Activated CD4-positive, alpha-beta T cell treated with anti-CD3 and anti-CD28 coated beads for 36 hours (primary cell): ENCODE measurements at regions not wholly inside any gene's neighbourhood (a gene's known extent, or its start where the extent isn't known, plus 50 kb on each side); places are given as distances from the start of the nearest gene placed in this dataset.
"Not testable (repeated sequence)": the region's sequence is repeated elsewhere in the genome, so short reads cannot be mapped to it uniquely, and the experiment has no call there.

Experiments
- ATAC-seq: fragments of 200-7000 bp; cut with Tn5 transposase; one replicate; pipeline ENCODE4 v1.10.0; 2021; ENCODE audit warnings: mild to moderate bottlenecking, moderate library complexity
- CTCF ChIA-PET: fragments of 350-600 bp; sonication (Branson Sonifier 250); formaldehyde crosslinking; loops from one replicate; lab custom pipeline; 2021; ENCODE audit warnings: antibody characterized with exemption; lab: Charles Lee
- POLR2A ChIA-PET: fragments of 350-600 bp; sonication (Branson Sonifier 250); formaldehyde crosslinking; loops from one replicate; lab custom pipeline; 2021; ENCODE audit warnings: antibody characterized with exemption, inconsistent platforms; lab: Charles Lee
- DNase-seq: peaks from one replicate; pipeline ENCODE4 v3.0.0-alpha.2; 2020
- H3K27ac Mint-ChIP-seq: one replicate; pipeline ENCODE4 v1.8.0; 2021; ENCODE audit warnings: mixed read lengths
- H3K27me3 Mint-ChIP-seq: one replicate; pipeline ENCODE4 v1.8.0; 2021; ENCODE audit warnings: mixed read lengths
- H3K36me3 Mint-ChIP-seq: one replicate; pipeline ENCODE4 v1.8.0; 2021; ENCODE audit warnings: low read depth, mixed read lengths
- H3K4me1 Mint-ChIP-seq: one replicate; pipeline ENCODE4 v1.8.0; 2021; ENCODE audit warnings: mixed read lengths
- H3K4me3 Mint-ChIP-seq: one replicate; pipeline ENCODE4 v1.8.0; 2021; ENCODE audit warnings: mild to moderate bottlenecking, moderate library complexity, mixed read lengths
- H3K9me3 Mint-ChIP-seq: one replicate; pipeline ENCODE4 v1.8.0; 2021; ENCODE audit warnings: low read depth, mixed read lengths
- intact Hi-C, 2 experiments: fragments of 100-400 bp; cut with DNase I in 1 of 2; cut with micrococcal nuclease in 1 of 2; formaldehyde crosslinking; loops; one replicate each; pipeline versions ENCODE4 v1.14.2 to v1.15.1; 2022 to 2024; cut with DNase I, micrococcal nuclease

- H3K27ac Mint-ChIP-seq, H3K36me3 Mint-ChIP-seq, POLR2A ChIA-PET, H3K4me1 Mint-ChIP-seq, H3K9me3 Mint-ChIP-seq, H3K27me3 Mint-ChIP-seq, DNase-seq, ATAC-seq, CTCF ChIA-PET, intact Hi-C loops, H3K4me3 Mint-ChIP-seq: not testable (repeated sequence)
Measured at GRCh38 chr7:88554847-88555246, 204.7 kb upstream of the ZNF804B start.

GRCh38 chr7:88548399-88548798 lies 211.1 kb upstream of the ZNF804B start:
- H3K4me1 Mint-ChIP-seq, result no peaks in the 10 kb centered on the region
- no peak overlapping the region for H3K4me3 Mint-ChIP-seq
- no peak for ATAC-seq
- POLR2A ChIA-PET, result no interaction called here
- H3K27ac Mint-ChIP-seq, result no peak overlapping the region
- no peaks in the 10 kb centered on the region for H3K27me3 Mint-ChIP-seq
- CTCF ChIA-PET, result no interaction called here
- H3K36me3 Mint-ChIP-seq, result no peaks in the 10 kb centered on the region
- intact Hi-C loops, result loop anchor here in 1 of 2 experiments (10.0 kb wide), 1 partner anchor 286 kb away; no protein-coding TSS in a partner anchor
- no peak for DNase-seq
- peaks cover 13% of the 10 kb centered on the region for H3K9me3 Mint-ChIP-seq

DNA sequence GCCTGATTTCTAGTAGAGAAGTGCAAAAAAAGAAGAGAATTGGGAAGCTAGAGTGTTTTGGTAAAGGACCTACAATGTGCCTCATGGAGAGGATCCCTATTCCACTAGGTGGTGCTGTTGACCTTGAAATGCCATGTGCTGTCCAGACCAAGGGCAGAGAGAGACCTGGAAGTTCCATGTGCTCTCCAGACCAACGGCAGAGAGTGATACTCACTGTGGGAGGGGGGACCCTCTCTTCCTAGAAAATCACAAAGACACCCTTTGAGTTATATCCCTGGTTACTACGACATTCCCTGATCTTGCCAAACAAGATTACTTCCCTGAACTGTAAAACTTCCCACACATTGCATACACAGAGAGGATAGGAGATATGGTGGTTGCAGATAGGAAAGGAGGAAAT lies 212.7 kb upstream of the ZNF804B start:
- H3K27ac Mint-ChIP-seq, result no peak overlapping the region
- intact Hi-C loops, result loop anchor here in 1 of 2 experiments (1.0 to 10.0 kb wide), 2 partner anchors 288 to 1076 kb away; no protein-coding TSS in a partner anchor

GRCh38 chr7:88545663-88546062 lies 213.8 kb upstream of the ZNF804B start:
- Mint-ChIP-seq H3K27ac (no peak overlapping the region), H3K27me3 (no peaks in the 10 kb centered on the region), H3K36me3 (no peaks in the 10 kb centered on the region), H3K4me1 (no peaks in the 10 kb centered on the region), H3K4me3 (no peak overlapping the region), H3K9me3 (peaks cover 13% of the 10 kb centered on the region)
- POLR2A ChIA-PET, result no interaction called here
- intact Hi-C loops, result loop anchor here in 1 of 2 experiments (1.0 to 10.0 kb wide), 2 partner anchors 289 to 1078 kb away; no protein-coding TSS in a partner anchor
- ATAC-seq (no peak), DNase-seq (no peak)
- CTCF ChIA-PET, result no interaction called here

More for the DNA sequence above, 212.7 kb upstream of the ZNF804B start:
- ATAC-seq (no peak), DNase-seq (peak; percentile 45)
- Mint-ChIP-seq H3K4me1 (no peaks in the 10 kb centered on the region), H3K4me3 (no peak overlapping the region), H3K27me3 (no peaks in the 10 kb centered on the region), H3K9me3 (peaks cover 13% of the 10 kb centered on the region), H3K36me3 (no peaks in the 10 kb centered on the region)
- ChIA-PET POLR2A (no interaction called here), CTCF (interaction anchor here (0.6 kb wide), 1 partner anchor 550 kb away, joined by 3 read pairs; no protein-coding TSS in a partner anchor)

- Mint-ChIP-seq H3K36me3 (no peaks in the 10 kb centered on the region), H3K27ac (no peak overlapping the region), H3K4me3 (no peak overlapping the region), H3K9me3 (peaks cover 2% of the 10 kb centered on the region), H3K4me1 (no peaks in the 10 kb centered on the region), H3K27me3 (no peaks in the 10 kb centered on the region)
- no peak for ATAC-seq
- CTCF ChIA-PET, result no interaction called here
- POLR2A ChIA-PET, result no interaction called here
- no peak for DNase-seq
- intact Hi-C loops, result loop anchor here in 1 of 2 experiments (10.0 kb wide), 1 partner anchor 295 kb away; no protein-coding TSS in a partner anchor
Measured at GRCh38 chr7:88540012-88540411, 219.5 kb upstream of the ZNF804B start.

- intact Hi-C loops, result no loop called here
- Mint-ChIP-seq H3K4me1 (no peaks in the 10 kb centered on the region), H3K27me3 (no peaks in the 10 kb centered on the region), H3K4me3 (no peak overlapping the region), H3K27ac (no peak overlapping the region), H3K36me3 (no peaks in the 10 kb centered on the region), H3K9me3 (peaks cover 2% of the 10 kb centered on the region)
- ATAC-seq (no peak), DNase-seq (no peak)
- ChIA-PET POLR2A (no interaction called here), CTCF (no interaction called here)
Measured at GRCh38 chr7:88539518-88539917, 220.0 kb upstream of the ZNF804B start.

DNA sequence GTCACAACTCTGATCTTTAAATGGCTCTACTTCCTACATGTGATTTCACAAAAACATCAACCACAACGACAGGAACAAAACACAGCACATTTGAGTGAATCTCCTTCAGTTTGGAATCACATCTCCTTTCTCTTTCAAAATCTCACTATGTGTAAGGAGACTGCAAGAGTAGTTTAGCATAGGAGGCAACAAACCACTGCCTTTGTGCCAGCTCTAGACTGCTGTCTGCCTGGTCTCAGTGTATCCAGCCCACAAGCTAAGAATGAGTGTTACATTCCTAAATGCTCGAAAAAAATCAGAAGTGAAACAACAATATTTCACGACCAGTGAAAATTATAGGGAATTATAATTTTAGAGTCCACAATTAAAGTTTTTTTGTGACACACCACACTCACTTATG lies 217.0 kb upstream of the STEAP4 start:
- CTCF ChIA-PET, result no interaction called here
- intact Hi-C loops, result no loop called here
- ATAC-seq (no peak), DNase-seq (no peak)
- no peak overlapping the region for H3K4me3 Mint-ChIP-seq
- no peaks in the 10 kb centered on the region for H3K9me3 Mint-ChIP-seq
- POLR2A ChIA-PET, result no interaction called here
- H3K36me3 Mint-ChIP-seq, result no peaks in the 10 kb centered on the region
- peaks cover 2% of the 10 kb centered on the region for H3K27me3 Mint-ChIP-seq
- H3K4me1 Mint-ChIP-seq, result no peaks in the 10 kb centered on the region
- no peak overlapping the region for H3K27ac Mint-ChIP-seq

DNA sequence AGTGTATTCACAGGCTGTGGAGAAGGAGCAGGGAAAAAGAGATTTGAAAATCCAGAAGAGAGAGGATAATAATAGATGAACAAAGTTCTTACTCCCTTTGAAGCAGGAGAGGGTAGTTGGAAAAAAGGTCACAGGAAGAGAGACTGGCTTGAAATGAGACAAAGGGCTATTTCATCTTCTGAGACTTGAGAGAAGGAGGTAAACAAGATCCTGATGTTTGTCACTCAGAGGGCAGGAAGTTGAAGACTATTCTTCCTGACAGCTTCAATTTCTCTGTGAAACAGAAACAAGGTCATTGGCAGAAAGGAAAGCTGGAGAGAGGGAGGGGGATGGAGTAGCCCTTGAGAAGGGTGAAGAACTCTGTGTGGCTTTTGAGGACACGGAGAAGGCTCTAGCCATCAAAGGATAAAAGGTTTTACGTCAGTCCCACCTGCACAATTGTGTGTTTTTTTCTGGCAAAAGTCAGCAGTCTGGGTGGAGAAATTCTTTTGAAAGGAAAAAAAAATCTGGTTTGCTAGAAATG lies 216.1 kb upstream of the STEAP4 start:
- H3K4me1 Mint-ChIP-seq, result no peaks in the 10 kb centered on the region
- H3K4me3 Mint-ChIP-seq, result no peak overlapping the region
- ATAC-seq (no peak), DNase-seq (no peak)
- H3K27ac Mint-ChIP-seq, result no peak overlapping the region
- no peaks in the 10 kb centered on the region for H3K36me3 Mint-ChIP-seq
- ChIA-PET POLR2A (no interaction called here), CTCF (no interaction called here)
- intact Hi-C loops, result no loop called here
- H3K9me3 Mint-ChIP-seq, result no peaks in the 10 kb centered on the region
- peaks cover 2% of the 10 kb centered on the region for H3K27me3 Mint-ChIP-seq

DNA sequence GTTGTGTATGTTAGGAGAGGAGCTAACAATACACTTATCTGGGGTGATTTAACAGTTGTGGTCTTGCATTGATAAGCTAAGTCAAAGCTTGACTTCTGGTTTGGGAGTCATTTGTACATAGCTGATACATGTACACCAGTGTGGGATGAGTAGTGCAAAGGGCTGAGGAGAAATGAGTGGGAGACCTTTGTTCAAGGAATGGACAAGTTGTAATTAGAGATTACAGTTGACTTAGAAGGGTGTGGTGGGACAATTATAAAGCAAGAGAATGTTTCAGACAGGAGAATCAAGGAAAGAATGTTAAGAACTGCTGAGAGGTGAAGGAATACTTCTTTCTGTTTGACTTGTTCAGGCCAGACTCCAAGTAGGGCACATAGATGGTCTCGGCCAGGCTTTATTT lies 209.7 kb upstream of the STEAP4 start:
- POLR2A ChIA-PET, result no interaction called here
- ATAC-seq (no peak), DNase-seq (no peak)
- H3K27me3 Mint-ChIP-seq, result no peaks in the 10 kb centered on the region
- no peaks in the 10 kb centered on the region for H3K36me3 Mint-ChIP-seq
- H3K4me3 Mint-ChIP-seq, result no peak overlapping the region
- intact Hi-C loops, result no loop called here
- no peak overlapping the region for H3K27ac Mint-ChIP-seq
- no peaks in the 10 kb centered on the region for H3K9me3 Mint-ChIP-seq
- CTCF ChIA-PET, result no interaction called here
- H3K4me1 Mint-ChIP-seq, result no peaks in the 10 kb centered on the region

DNA sequence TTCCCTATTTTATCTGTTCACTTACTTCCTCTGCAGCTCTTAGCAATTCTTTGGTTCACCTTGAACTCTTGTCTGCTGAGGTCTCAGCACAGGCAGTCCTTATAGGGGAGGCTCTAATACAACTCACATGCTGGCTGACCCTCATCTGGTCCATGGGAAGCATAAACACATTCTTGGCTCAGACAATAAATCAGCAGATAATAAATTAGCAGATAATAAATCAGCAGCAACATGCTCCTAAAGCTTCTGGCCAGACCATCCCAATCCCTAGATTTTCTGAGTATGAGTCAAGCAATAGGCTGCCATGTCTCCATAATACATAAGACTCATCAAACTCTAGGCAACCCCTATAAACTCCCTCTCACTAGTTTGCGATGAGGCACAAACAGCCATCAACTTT lies 208.6 kb upstream of the STEAP4 start:
- Mint-ChIP-seq H3K27me3 (no peaks in the 10 kb centered on the region), H3K36me3 (no peaks in the 10 kb centered on the region), H3K9me3 (peaks cover 3% of the 10 kb centered on the region), H3K27ac (no peak overlapping the region), H3K4me1 (no peaks in the 10 kb centered on the region), H3K4me3 (no peak overlapping the region)
- intact Hi-C loops, result no loop called here
- ChIA-PET CTCF (no interaction called here), POLR2A (no interaction called here)
- ATAC-seq, result no peak
- DNase-seq, result no peak

DNA sequence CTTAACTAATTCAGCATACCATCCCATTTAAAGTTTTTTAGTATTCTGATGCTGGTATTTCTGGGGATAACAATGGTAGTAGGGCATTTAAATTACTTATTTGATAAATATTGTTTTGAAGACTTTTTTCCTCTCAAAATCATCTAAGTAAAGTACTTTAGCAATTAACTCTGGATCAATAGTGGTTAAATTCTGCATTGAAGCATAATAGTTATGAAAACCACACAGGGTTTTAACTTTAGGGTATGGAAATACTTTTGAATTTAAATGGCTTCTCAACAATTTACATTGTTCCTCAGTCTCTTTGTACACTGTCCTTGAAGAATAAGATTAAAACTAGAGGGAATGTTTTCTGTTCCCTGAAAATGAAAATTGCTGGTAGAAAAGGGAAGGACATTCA lies 202.6 kb upstream of the STEAP4 start:
- ATAC-seq, result no peak
- H3K27me3 Mint-ChIP-seq, result no peaks in the 10 kb centered on the region
- intact Hi-C loops, result no loop called here
- H3K9me3 Mint-ChIP-seq, result peaks cover 3% of the 10 kb centered on the region
- H3K36me3 Mint-ChIP-seq, result no peaks in the 10 kb centered on the region
- no peak overlapping the region for H3K4me3 Mint-ChIP-seq
- ChIA-PET CTCF (no interaction called here), POLR2A (no interaction called here)
- H3K4me1 Mint-ChIP-seq, result no peaks in the 10 kb centered on the region
- no peak for DNase-seq
- no peak overlapping the region for H3K27ac Mint-ChIP-seq

GRCh38 chr7:88500131-88500530 lies 193.4 kb upstream of the STEAP4 start:
- H3K4me3 Mint-ChIP-seq, result no peak overlapping the region
- no peaks in the 10 kb centered on the region for H3K36me3 Mint-ChIP-seq
- H3K9me3 Mint-ChIP-seq, result no peaks in the 10 kb centered on the region
- no peak for DNase-seq
- intact Hi-C loops, result no loop called here
- H3K27ac Mint-ChIP-seq, result no peak overlapping the region
- POLR2A ChIA-PET, result no interaction called here
- ATAC-seq, result no peak
- H3K4me1 Mint-ChIP-seq, result no peaks in the 10 kb centered on the region
- CTCF ChIA-PET, result no interaction called here
- no peaks in the 10 kb centered on the region for H3K27me3 Mint-ChIP-seq
